ENCODE measurements at regions not wholly inside any gene's neighbourhood (a gene's known extent, or its start where the extent isn't known, plus 50 kb on each side); places are given as distances from the start of the nearest gene placed in this dataset.

DNA sequence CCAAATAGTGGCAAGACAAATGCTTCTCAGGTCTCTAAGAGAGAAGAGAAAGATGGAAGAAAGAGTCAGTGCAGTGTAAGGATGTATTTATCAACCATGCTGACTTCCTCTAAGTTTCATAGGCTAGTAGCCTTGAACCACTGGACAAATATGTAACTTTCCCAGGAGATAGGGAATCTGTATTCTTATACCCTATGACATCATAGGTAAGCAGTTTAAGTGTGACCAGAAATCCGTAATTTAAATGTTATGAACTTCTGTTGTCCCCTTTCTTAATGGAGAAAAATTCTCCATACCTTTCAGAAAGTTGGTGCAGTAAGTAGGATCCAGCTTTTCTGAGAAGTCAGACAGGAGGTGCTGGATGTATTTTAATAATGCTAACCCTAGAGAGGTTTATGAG, 256.2 kb downstream of the LNPK start:
- no TSS peak for BruUV-seq (replicated peaks)
- Histone ChIP-seq H3K79me2 (ENCODE audit: insufficient read depth, low read length) (no peaks in the 10 kb centered on the region), H3K9me2 (ENCODE audit: insufficient read depth) (no peaks in the 10 kb centered on the region), H4K20me1 (ENCODE audit: insufficient read depth) (no peaks in the 10 kb centered on the region), H3K4me2 (ENCODE audit: low read length) (no peak overlapping the region), H3K4me1 (ENCODE audit: control insufficient read depth in 1 of 2, insufficient read depth in 2 of 2, low read length in 2 of 2) (no peaks in the 10 kb centered on the region), H3K36me3 (ENCODE audit: control insufficient read depth in 1 of 2, insufficient read depth in 2 of 2, low read length in 2 of 2) (no peaks in the 10 kb centered on the region), H3K27ac (ENCODE audit: low read depth, low read length) (no peak overlapping the region), H3K27me3 (ENCODE audit: insufficient read depth, low read length) (no peaks in the 10 kb centered on the region), H2AFZ (ENCODE audit: low read depth, low read length, poor library complexity, severe bottlenecking) (no peak overlapping the region), H3K9me3 (ENCODE audit: control insufficient read depth in 1 of 2, insufficient read depth in 1 of 2, low read depth in 1 of 2, low read length in 2 of 2) (no peaks in the 10 kb centered on the region), H3K9ac (ENCODE audit: low read length) (no peak overlapping the region), H3K4me3 (replicated peaks in 1 of 2; ENCODE audit: low read depth in 1 of 2, low read length in 2 of 2) (no peak overlapping the region)
- intact Hi-C loops (cut with micrococcal nuclease) = no loop called here
- POLR2A ChIA-PET = no interaction called here
- RAD21 ChIA-PET (ENCODE audit: low non-redundant PET in 1 of 2, low total read pairs in 2 of 2, uncharacterized antibody in 2 of 2, unreplicated experiment in 2 of 2) = no interaction called here
- no peak for ATAC-seq
- DNase-seq (ENCODE audit: low read depth, low spot score) = no peak
- CTCF ChIA-PET = no interaction called here
- TF ChIP-seq ELF1 (IDR thresholded peaks at IDR 0.05; ENCODE audit: borderline replicate concordance, low read depth) (no peak), POLR2AphosphoS5 (IDR thresholded peaks at IDR 0.05; ENCODE audit: low read depth, low read length) (no peak), FOSL1 (IDR thresholded peaks at IDR 0.05; ENCODE audit: low read depth) (no peak), EGR1 (IDR thresholded peaks at IDR 0.05; ENCODE audit: low read depth) (no peak), ZNF274 (IDR thresholded peaks at IDR 0.05; ENCODE audit: low read depth, low read length) (no peak), TCF7L2 (IDR thresholded peaks at IDR 0.05; ENCODE audit: borderline replicate concordance, extremely low read depth, insufficient read depth, insufficient read length) (no peak), EZH2 (IDR thresholded peaks at IDR 0.05) (no peak), CBX3 (IDR thresholded peaks at IDR 0.05; ENCODE audit: low read depth) (no peak), EZH2phosphoT487 (IDR thresholded peaks at IDR 0.05; ENCODE audit: borderline replicate concordance) (no peak), YY1 (IDR thresholded peaks at IDR 0.05; ENCODE audit: extremely low read depth, insufficient replicate concordance, low read depth, low read length) (no peak), RAD21 (IDR thresholded peaks at IDR 0.05; ENCODE audit: low read depth) (no peak)
- TF ChIP-seq, protein P1, sequence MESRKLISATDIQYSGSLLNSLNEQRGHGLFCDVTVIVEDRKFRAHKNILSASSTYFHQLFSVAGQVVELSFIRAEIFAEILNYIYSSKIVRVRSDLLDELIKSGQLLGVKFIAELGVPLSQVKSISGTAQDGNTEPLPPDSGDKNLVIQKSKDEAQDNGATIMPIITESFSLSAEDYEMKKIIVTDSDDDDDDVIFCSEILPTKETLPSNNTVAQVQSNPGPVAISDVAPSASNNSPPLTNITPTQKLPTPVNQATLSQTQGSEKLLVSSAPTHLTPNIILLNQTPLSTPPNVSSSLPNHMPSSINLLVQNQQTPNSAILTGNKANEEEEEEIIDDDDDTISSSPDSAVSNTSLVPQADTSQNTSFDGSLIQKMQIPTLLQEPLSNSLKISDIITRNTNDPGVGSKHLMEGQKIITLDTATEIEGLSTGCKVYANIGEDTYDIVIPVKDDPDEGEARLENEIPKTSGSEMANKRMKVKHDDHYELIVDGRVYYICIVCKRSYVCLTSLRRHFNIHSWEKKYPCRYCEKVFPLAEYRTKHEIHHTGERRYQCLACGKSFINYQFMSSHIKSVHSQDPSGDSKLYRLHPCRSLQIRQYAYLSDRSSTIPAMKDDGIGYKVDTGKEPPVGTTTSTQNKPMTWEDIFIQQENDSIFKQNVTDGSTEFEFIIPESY (IDR thresholded peaks at IDR 0.05; ENCODE audit: extremely low read depth, insufficient replicate concordance, low read length) = no peak
- TF ChIP-seq, protein P2, sequence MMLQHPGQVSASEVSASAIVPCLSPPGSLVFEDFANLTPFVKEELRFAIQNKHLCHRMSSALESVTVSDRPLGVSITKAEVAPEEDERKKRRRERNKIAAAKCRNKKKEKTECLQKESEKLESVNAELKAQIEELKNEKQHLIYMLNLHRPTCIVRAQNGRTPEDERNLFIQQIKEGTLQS (IDR thresholded peaks at IDR 0.05) = no peak
- TF ChIP-seq, protein P3, sequence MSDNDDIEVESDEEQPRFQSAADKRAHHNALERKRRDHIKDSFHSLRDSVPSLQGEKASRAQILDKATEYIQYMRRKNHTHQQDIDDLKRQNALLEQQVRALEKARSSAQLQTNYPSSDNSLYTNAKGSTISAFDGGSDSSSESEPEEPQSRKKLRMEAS (IDR thresholded peaks at IDR 0.05) = no peak
